H9 (cell line): ENCODE measurements at regions not wholly inside any gene's neighbourhood (a gene's known extent, or its start where the extent isn't known, plus 50 kb on each side); places are given as distances from the start of the nearest gene placed in this dataset.

Experiments
- DNase-seq: peaks from one replicate; pipeline ENCODE4 v3.0.0-alpha.2; 2017
- H2AFZ ChIP-seq: one replicate; pipeline ENCODE4 v1.6.1; 2013; ENCODE audit warnings: mild to moderate bottlenecking, low read length, control low read depth, moderate library complexity
- H2AK5ac ChIP-seq: 2 replicates; pipeline ENCODE4 v1.6.1; 2013; ENCODE audit warnings: low read length, control low read depth, mixed read lengths; ENCODE audit not compliant: insufficient read length
- H2BK120ac ChIP-seq: one replicate; pipeline ENCODE4 v1.6.1; 2013; ENCODE audit warnings: low read depth, mild to moderate bottlenecking, low read length, control low read depth, inconsistent platforms; ENCODE audit not compliant: poor library complexity, severe bottlenecking
- H2BK12ac ChIP-seq: 2 replicates; pipeline ENCODE4 v1.6.1; 2013; ENCODE audit warnings: low read length, control low read depth, mixed read lengths, low read depth; ENCODE audit not compliant: insufficient read length
- H2BK15ac ChIP-seq: 2 replicates; pipeline ENCODE4 v1.6.1; 2013; ENCODE audit warnings: low read depth, low read length, control low read depth
- H2BK20ac ChIP-seq: one replicate; pipeline ENCODE4 v1.6.1; 2013; ENCODE audit warnings: low read depth, mild to moderate bottlenecking, low read length, control low read depth, inconsistent platforms; ENCODE audit not compliant: poor library complexity, severe bottlenecking
- H2BK5ac ChIP-seq: 2 replicates; pipeline ENCODE4 v1.6.1; 2013; ENCODE audit warnings: low read length, control low read depth, mixed read lengths; ENCODE audit not compliant: insufficient read length
- H3K14ac ChIP-seq: 2 replicates; pipeline ENCODE4 v1.6.1; 2013; ENCODE audit warnings: low read length, control low read depth; ENCODE audit not compliant: insufficient read depth
- H3K18ac ChIP-seq: 2 replicates; pipeline ENCODE4 v1.6.1; 2013; ENCODE audit warnings: low read depth, mild to moderate bottlenecking, mixed read lengths, low read length, control low read depth; ENCODE audit not compliant: insufficient read length
- H3K23ac ChIP-seq: 2 replicates; pipeline ENCODE4 v1.6.1; 2013; ENCODE audit warnings: low read length, control low read depth, mixed read lengths, low read depth; ENCODE audit not compliant: insufficient read length
- H3K23me2 ChIP-seq: 2 replicates; pipeline ENCODE4 v1.6.1; 2013; ENCODE audit warnings: low read depth, mild to moderate bottlenecking, mixed read lengths, low read length, control low read depth; ENCODE audit not compliant: insufficient read length, poor library complexity, severe bottlenecking
- H3K27ac ChIP-seq: 2 replicates; pipeline ENCODE4 v1.5.1; 2013; ENCODE audit warnings: low read length, control low read depth, mixed read lengths, low read depth; ENCODE audit not compliant: insufficient read length
- H3K27me3 ChIP-seq: 2 replicates; pipeline ENCODE4 v1.6.1; 2013; ENCODE audit warnings: low read length, control low read depth, inconsistent platforms; ENCODE audit not compliant: insufficient read depth
- H3K4ac ChIP-seq: 2 replicates; pipeline ENCODE4 v1.6.1; 2013; ENCODE audit warnings: low read depth, mild to moderate bottlenecking, control low read depth, inconsistent platforms, low read length, moderate library complexity
- H3K4me1 ChIP-seq: 2 replicates; pipeline ENCODE4 v1.6.1; 2013; ENCODE audit warnings: low read length, control low read depth, inconsistent platforms; ENCODE audit not compliant: insufficient read depth
- H3K4me2 ChIP-seq: 2 replicates; pipeline ENCODE4 v1.6.1; 2013; ENCODE audit warnings: low read length, control low read depth, mixed read lengths; ENCODE audit not compliant: insufficient read length, insufficient read depth
- H3K56ac ChIP-seq: 2 replicates; pipeline ENCODE4 v1.6.1; 2013; ENCODE audit warnings: low read depth, mild to moderate bottlenecking, mixed read lengths, low read length, control low read depth; ENCODE audit not compliant: insufficient read length
- H3K79me1 ChIP-seq: 2 replicates; pipeline ENCODE4 v1.6.1; 2013; ENCODE audit warnings: low read depth, mild to moderate bottlenecking, moderate library complexity, low read length, control low read depth, inconsistent platforms; ENCODE audit not compliant: insufficient read depth, poor library complexity, severe bottlenecking
- H3K79me2 ChIP-seq: 2 replicates; pipeline ENCODE4 v1.6.1; 2013; ENCODE audit warnings: low read length, control low read depth, inconsistent platforms; ENCODE audit not compliant: insufficient read depth
- H3K9ac ChIP-seq: 2 replicates; pipeline ENCODE4 v1.6.1; 2013; ENCODE audit warnings: low read length, control low read depth, mixed read lengths; ENCODE audit not compliant: insufficient read length; ENCODE audit errors: extremely low read depth
- H3K9me3 ChIP-seq: one replicate; pipeline ENCODE4 v1.6.1; 2013; ENCODE audit warnings: low read depth, low read length, inconsistent platforms; ENCODE audit not compliant: control insufficient read depth
- H3T11ph ChIP-seq: one replicate; pipeline ENCODE4 v1.6.1; 2013; ENCODE audit warnings: mild to moderate bottlenecking, low read length, control low read depth, inconsistent platforms
- H4K20me1 ChIP-seq: one replicate; pipeline ENCODE4 v1.6.1; 2013; ENCODE audit not compliant: control insufficient read depth, insufficient read length, insufficient read depth
- H4K5ac ChIP-seq: 2 replicates; pipeline ENCODE4 v1.6.1; 2013; ENCODE audit warnings: low read depth, mild to moderate bottlenecking, mixed read lengths, low read length, control low read depth; ENCODE audit not compliant: insufficient read length
- H4K8ac ChIP-seq: replicated peaks from 2 replicates; pipeline ENCODE4 v1.6.1; 2013; ENCODE audit warnings: low read length, control low read depth, mixed read lengths, low read depth; ENCODE audit not compliant: insufficient read length
- H4K91ac ChIP-seq: 2 replicates; pipeline ENCODE4 v1.6.1; 2013; ENCODE audit warnings: low read depth, mild to moderate bottlenecking, moderate library complexity, mixed read lengths, low read length, control low read depth; ENCODE audit not compliant: insufficient read length
- H3K27ac Mint-ChIP-seq, 3 experiments: 2 replicates in 2 of 3; 3 replicates in 1 of 3; pipeline ENCODE4 v1.8.0; 2020 to 2021; ENCODE audit warnings: mixed read lengths in 3 of 3, mild to moderate bottlenecking in 1 of 3, moderate library complexity in 1 of 3
- H3K27me3 Mint-ChIP-seq: 2 replicates; pipeline ENCODE4 v1.8.0; 2021; ENCODE audit warnings: low read depth, mild to moderate bottlenecking, moderate library complexity, mixed read lengths
- H3K36me3 Mint-ChIP-seq, 3 experiments: 2 replicates in 2 of 3; 3 replicates in 1 of 3; pipeline ENCODE4 v1.8.0; 2020 to 2021; ENCODE audit warnings: low read depth in 3 of 3, mixed read lengths in 3 of 3; ENCODE audit not compliant: insufficient read depth in 1 of 3
- H3K4me1 Mint-ChIP-seq, 2 experiments: 2 replicates each; pipeline ENCODE4 v1.8.0; 2020; ENCODE audit warnings: mixed read lengths in 2 of 2
- H3K4me3 Mint-ChIP-seq, 2 experiments: 2 replicates in 1 of 2; 3 replicates in 1 of 2; pipeline ENCODE4 v1.8.0; 2020 to 2021; ENCODE audit warnings: mild to moderate bottlenecking in 2 of 2, mixed read lengths in 2 of 2, moderate library complexity in 1 of 2
- H3K9me3 Mint-ChIP-seq, 2 experiments: 2 replicates in 1 of 2; 3 replicates in 1 of 2; pipeline ENCODE4 v1.8.0; 2020; ENCODE audit warnings: mild to moderate bottlenecking in 2 of 2, mixed read lengths in 2 of 2, moderate library complexity in 1 of 2
- TF ChIP-seq, protein P1 (sequence below): fragments of 200-600 bp; sonication (generic); conservative IDR thresholded peaks from 3 replicates; pipeline ENCODE4 v1.8.0; 2021; ENCODE audit warnings: antibody characterized with exemption, mild to moderate bottlenecking

DNA sequence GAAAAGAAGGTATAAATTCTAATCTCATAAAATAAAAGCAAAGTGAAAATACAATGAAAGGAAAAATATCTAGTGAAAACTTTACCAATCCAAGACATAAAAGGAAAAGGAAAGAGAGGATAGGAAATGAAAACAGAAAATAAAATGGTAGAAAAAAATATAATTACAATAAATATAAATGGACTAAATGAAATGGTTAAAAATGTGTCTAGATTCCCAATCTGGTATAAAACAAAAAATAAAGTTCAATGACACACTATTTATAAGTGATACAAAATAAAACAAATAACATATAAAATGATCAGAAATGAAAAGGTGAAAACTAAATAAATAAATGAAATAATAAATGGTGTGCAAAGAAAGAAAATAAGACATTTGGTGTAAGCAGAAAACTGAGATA lies 516.4 kb upstream of the RORB start:
- H3K23me2 ChIP-seq: no peaks in the 10 kb centered on the region
- Mint-ChIP-seq H3K27ac (no peak overlapping the region), H3K36me3 (peaks cover 0 to 7% (median 7%) of the 10 kb centered on the region in 3 experiments; a peak in 6 of 7 replicates), H3K4me3 (no peak overlapping the region), H3K27me3 (no peaks in the 10 kb centered on the region), H3K4me1 (peaks cover 3 to 7% of the 10 kb centered on the region in 2 experiments; a peak in 3 of 4 replicates), H3K9me3 (peaks cover 0 to 7% of the 10 kb centered on the region in 2 experiments; a peak in 2 of 5 replicates)
- H3K4me2 ChIP-seq: no peak overlapping the region
- no peaks in the 10 kb centered on the region for H3K9me3 ChIP-seq
- no peak overlapping the region for H3K23ac ChIP-seq
- no peak overlapping the region for H3K9ac ChIP-seq
- H3T11ph ChIP-seq: no peak overlapping the region
- H3K4me1 ChIP-seq: no peaks in the 10 kb centered on the region
- no peak overlapping the region for H4K91ac ChIP-seq
- H2BK20ac ChIP-seq: no peak overlapping the region
- H3K14ac ChIP-seq: no peak overlapping the region
- peaks cover 3% of the 10 kb centered on the region for H4K20me1 ChIP-seq
- H3K27me3 ChIP-seq: no peaks in the 10 kb centered on the region
- no peak overlapping the region for H3K27ac ChIP-seq
- H4K5ac ChIP-seq: no peak overlapping the region
- H3K79me1 ChIP-seq: no peaks in the 10 kb centered on the region
- no peak overlapping the region for H2AFZ ChIP-seq
- H3K18ac ChIP-seq: no peak overlapping the region
- H3K4ac ChIP-seq: no peak overlapping the region
- H2BK5ac ChIP-seq: no peak overlapping the region
- H3K79me2 ChIP-seq: no peaks in the 10 kb centered on the region
- no peak for DNase-seq
- no peak overlapping the region for H2BK15ac ChIP-seq
- no peak overlapping the region for H2BK120ac ChIP-seq
- no peak overlapping the region for H2BK12ac ChIP-seq
- no peak overlapping the region for H3K56ac ChIP-seq
- TF ChIP-seq, protein P1, sequence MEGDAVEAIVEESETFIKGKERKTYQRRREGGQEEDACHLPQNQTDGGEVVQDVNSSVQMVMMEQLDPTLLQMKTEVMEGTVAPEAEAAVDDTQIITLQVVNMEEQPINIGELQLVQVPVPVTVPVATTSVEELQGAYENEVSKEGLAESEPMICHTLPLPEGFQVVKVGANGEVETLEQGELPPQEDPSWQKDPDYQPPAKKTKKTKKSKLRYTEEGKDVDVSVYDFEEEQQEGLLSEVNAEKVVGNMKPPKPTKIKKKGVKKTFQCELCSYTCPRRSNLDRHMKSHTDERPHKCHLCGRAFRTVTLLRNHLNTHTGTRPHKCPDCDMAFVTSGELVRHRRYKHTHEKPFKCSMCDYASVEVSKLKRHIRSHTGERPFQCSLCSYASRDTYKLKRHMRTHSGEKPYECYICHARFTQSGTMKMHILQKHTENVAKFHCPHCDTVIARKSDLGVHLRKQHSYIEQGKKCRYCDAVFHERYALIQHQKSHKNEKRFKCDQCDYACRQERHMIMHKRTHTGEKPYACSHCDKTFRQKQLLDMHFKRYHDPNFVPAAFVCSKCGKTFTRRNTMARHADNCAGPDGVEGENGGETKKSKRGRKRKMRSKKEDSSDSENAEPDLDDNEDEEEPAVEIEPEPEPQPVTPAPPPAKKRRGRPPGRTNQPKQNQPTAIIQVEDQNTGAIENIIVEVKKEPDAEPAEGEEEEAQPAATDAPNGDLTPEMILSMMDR: no peak
- no peak overlapping the region for H4K8ac ChIP-seq
- no peak overlapping the region for H2AK5ac ChIP-seq
